GM21447 (cell line): ENCODE measurements at regions not wholly inside any gene's neighbourhood (a gene's known extent, or its start where the extent isn't known, plus 50 kb on each side); places are given as distances from the start of the nearest gene placed in this dataset.

Experiments used
- ATAC-seq: cut with Tn5 transposase; IDR thresholded peaks from one replicate; pipeline ENCODE4 v1.9.1; 2021; ENCODE audit not compliant: unreplicated experiment

GRCh38 chr14:26987744-26988363, 390.0 kb upstream of the NOVA1 start:
- ATAC-seq, result no peak

- no peak for ATAC-seq
These were observed 393.1 kb upstream of the NOVA1 start for GRCh38 chr14:26990946-26991345.

- no peak for ATAC-seq
These were observed 394.7 kb upstream of the NOVA1 start for GRCh38 chr14:26992403-26993115.

DNA sequence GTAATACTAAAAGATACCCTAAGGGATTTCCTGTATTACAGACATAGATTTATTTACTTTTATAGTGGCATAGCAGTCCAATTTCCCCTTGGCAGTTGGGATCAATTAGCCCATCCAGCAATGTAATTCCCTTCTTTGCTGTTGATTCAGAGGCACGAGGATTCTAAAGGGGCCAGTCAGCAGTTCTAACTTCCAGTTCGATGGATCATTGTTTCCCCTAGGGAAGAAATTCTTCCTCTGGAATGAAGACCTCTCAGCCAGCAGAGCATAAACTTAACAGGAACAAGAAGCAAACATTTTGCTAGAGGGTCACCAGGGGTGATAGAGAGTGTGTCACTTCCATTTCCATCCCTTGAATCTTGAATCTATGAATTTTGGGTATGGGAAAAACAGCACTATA, 395.7 kb upstream of the NOVA1 start:
- ATAC-seq, result no peak

DNA sequence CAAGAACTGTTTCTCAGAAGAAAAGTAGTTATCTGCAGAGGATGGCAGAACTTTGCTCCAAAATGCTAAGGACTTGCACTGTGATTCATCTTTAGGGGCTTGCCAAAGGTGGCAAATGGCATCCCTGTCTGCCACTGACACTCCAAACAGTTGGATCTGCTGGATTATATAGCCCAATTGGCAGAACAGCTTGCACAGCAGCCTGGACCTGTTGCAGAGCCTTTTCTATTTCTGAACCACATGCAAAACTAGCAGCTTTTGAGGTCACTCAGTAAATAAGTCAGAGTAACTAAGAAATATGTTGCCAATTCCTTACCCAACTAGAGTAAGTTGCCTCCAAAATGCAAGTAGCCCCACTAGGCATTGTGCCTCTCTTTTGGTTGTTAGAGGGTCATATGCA, 397.5 kb upstream of the NOVA1 start:
- no peak for ATAC-seq

DNA sequence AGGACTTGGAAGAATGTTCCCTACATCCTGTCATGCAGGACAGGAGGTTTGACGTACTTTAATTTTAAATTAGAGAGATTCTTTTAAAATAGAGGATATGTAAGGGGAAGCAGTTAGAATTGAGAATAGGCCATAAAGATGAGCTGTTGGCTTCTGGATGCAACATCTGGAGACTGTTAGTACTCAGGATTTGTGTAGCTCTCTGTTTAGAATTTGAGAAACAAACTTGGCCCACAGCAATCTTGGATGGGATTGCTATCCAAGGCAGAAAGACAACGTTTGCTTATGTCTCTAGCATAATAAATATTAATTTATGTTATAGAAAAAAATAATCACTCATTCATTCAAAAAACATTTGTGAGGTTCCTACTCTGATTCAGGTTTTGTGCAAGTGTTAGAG, 398.4 kb upstream of the NOVA1 start:
- no peak for ATAC-seq

GRCh38 chr14:27002179-27002578, 404.3 kb upstream of the NOVA1 start:
- ATAC-seq, result no peak

GRCh38 chr14:27006570-27006969, 408.7 kb upstream of the NOVA1 start:
- ATAC-seq, result no peak

DNA sequence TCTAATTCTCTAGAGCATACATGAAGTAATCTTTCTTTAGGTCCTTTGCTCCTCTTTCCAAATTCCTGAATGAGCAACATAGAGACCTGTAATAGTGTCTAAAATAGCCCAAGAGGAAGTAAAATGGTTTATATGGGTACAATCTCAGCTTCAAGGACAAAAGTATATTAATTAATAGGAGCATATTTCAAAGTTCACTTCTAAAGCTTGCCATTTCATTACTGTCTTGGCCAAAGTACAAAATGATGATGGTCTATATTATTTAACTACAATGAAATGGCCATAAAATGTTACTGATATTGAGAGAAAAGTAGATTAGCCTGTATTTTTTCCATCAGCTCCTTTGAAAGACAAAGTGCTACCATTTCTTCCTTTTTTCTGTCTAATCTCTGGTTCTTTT, 410.4 kb upstream of the NOVA1 start:
- ATAC-seq, result no peak

GRCh38 chr14:27012641-27013040, 414.8 kb upstream of the NOVA1 start:
- ATAC-seq, result no peak

DNA sequence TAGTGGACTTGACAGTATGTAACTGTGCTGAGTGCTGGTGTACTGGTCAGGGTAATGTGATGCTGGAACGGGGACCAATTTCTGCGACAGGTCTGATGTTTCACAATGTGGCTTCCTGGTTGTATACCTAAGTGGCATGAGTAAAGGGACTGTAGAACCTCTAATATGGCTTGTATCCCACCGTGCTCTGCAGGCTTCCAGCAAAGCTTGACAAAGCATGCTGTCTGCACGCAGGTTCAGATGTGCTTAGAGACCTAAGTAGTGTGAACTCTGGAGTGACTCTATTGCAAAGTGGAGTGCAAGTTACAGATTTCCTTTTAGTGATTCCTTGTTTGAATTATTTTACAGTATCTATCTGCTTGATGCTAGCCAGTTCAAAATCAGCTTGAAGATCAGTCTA, 415.8 kb upstream of the NOVA1 start:
- no peak for ATAC-seq

DNA sequence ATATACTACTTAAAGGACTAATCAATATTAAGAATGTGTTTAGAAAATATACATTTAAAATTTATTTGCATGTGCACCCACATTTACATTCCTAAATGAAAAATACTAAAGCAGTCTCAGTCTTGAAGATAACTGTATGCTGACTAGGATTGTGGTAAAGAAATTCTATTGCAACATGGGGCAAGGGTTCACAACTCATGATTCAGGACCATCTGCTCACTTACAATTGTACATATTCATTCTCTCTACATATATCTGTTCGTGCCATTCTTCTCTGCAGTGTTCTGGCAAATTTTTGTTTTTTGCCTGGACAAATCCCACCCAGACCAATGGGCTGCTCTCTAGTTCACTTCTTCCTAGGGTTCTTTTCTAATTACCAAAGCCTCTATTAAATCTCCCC, 417.2 kb upstream of the NOVA1 start:
- no peak for ATAC-seq

DNA sequence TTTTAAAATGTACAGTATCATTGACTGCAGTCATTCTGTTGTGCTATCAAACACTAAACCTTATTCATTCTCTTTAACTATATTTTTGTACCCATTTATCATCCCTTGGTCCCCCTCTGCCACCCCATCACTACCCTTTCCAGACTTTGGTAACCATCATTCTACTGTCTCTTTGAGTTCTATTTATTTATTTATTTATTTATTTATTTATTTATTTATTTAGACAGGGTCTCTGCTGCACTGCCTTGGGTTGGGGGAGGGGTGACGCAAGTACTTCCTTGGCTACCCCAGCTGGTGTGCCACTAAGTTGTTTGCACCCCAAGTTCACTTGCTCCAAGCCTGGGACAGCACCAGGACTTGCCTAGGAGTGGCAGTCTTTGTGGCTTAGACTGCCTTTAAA, 427.8 kb upstream of the NOVA1 start:
- no peak for ATAC-seq

DNA sequence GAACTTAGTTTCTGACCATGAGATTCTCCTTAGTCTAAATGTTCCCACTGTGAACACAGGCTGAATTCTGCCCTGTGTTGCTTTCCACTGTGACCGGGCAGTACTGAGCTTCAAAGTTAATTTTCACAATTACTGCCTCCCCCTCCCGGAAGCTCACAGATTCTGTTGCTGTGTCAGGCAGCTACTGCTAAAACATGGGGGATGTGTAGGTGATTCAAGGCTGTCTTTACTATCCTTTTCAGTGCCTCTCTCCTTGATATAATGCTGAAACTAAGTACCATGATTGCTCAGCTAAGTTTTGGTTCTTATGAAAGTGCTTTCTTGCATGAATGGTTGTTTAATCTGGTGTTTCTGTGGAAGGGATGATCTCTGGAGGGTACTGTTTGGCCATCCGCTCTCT, 428.3 kb upstream of the NOVA1 start:
- ATAC-seq, result no peak

GRCh38 chr14:27040552-27040951, 442.7 kb upstream of the NOVA1 start:
- no peak for ATAC-seq

- ATAC-seq, result no peak
These were observed 451.9 kb upstream of the NOVA1 start for GRCh38 chr14:27049701-27050100.

DNA sequence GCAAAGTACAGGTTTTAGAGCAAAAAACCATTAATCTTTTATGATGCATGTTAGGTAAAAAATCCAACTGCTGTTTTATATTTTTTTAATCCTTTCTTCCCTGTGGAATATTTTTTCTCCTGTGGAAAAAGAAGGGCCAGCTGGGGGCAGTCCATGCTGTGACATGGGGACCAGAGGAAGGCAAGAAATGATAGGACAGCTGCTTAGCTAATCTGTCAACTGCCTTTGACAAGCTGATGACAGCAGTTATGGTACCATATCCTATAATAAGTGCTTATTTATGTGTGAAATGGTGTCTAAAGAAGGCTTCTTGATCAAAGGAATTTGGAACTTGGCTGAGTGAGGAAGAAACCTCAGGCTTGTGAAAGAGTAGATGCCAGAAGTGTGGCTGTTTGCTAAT, 452.4 kb upstream of the NOVA1 start:
- ATAC-seq, result no peak

DNA sequence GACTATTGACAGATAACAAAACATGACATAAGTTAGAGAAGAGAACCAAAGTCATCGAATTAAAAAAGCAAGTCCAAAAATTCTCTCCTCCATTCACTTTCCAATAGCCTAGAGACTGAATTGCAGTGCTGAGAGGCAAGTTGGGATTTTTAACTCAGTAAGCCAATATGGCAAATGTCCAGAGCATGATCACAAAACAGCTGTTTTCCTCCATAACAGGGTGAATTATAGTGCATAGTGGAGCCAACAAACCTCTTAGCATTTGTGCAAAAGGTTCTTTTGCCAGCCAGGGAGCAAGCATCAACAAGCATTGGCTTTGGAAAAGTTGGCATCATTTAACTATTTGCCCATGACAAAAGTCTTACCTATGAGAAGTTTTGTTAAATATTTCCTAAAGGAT, 458.8 kb upstream of the NOVA1 start:
- ATAC-seq, result no peak

- ATAC-seq, result no peak
These were observed 463.5 kb upstream of the NOVA1 start for GRCh38 chr14:27061299-27061698.

- no peak for ATAC-seq
These were observed 466.1 kb upstream of the NOVA1 start for GRCh38 chr14:27063959-27064358.

DNA sequence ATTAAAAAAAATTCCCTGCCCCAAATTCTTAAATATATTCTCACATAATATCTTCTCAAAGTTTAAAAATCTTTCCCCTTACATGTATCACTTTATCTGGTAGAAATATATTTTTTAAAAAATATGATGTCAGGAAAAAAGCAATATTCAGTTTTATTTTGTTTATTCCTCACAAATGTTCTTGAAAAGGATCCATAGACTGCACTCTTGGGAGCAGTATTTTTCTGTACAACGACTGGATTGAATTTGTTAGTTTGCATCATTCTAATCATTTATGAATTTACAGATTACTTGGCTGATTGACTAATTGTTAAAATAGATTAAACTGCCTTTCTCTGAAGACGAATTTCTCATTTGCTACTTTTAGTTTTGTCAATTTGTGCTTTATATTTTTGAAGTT, 468.1 kb upstream of the NOVA1 start:
- no peak for ATAC-seq

- ATAC-seq, result no peak
These were observed 470.1 kb upstream of the NOVA1 start for GRCh38 chr14:27067961-27068360.

DNA sequence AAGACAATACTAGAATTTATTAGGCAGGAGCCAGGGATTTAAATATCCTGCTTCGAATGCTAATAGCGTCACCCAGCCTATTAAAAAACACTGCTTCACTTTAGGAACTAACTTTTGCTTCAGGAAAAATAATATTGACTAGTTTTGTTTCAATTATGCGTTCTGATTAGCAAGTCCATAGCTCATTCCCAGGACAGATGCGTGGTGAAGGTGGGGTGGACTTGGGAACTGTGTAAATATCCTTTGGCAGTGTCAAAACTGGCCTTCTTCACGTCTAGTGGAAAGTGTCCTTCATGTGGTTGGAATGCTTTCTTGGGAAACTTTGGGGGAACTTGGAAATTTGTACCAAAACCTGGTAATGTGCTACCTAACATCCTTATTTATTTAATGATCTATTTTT, 474.8 kb upstream of the NOVA1 start:
- no peak for ATAC-seq
